HG02943 (cell line): ENCODE measurements at regions not wholly inside any gene's neighbourhood (a gene's known extent, or its start where the extent isn't known, plus 50 kb on each side); places are given as distances from the start of the nearest gene placed in this dataset.
A peak's percentile ranks its signal among the peaks of the same experiment; 100 is the strongest.

Experiments used
- ATAC-seq: cut with Tn5 transposase; IDR thresholded peaks from one replicate; pipeline ENCODE4 v1.9.1; 2021; ENCODE audit warnings: mild to moderate bottlenecking, low read depth, moderate library complexity; ENCODE audit not compliant: unreplicated experiment

- no peak for ATAC-seq
Observed at GRCh38 chr11:128331317-128331716, 256.0 kb downstream of the ETS1 start.

DNA sequence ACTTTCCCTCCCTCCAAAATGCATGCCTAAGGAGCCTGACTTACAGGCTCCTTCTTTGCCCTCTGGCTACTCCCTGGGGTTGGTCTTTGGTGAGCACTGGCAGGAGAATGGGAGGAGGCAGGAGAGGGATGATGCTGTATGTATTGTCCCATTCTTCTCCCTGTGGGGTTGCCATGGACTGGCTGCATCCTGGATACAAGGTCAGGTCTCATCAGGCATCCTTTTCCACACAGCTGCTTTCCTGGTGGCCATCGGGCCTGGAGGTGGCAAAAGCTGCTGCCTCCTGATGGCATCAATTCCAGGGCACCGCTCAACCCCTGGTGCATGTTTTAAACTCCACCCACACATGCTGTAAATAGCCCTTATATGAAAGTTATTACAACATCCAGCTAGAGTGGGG, 257.2 kb downstream of the ETS1 start:
- no peak for ATAC-seq

DNA sequence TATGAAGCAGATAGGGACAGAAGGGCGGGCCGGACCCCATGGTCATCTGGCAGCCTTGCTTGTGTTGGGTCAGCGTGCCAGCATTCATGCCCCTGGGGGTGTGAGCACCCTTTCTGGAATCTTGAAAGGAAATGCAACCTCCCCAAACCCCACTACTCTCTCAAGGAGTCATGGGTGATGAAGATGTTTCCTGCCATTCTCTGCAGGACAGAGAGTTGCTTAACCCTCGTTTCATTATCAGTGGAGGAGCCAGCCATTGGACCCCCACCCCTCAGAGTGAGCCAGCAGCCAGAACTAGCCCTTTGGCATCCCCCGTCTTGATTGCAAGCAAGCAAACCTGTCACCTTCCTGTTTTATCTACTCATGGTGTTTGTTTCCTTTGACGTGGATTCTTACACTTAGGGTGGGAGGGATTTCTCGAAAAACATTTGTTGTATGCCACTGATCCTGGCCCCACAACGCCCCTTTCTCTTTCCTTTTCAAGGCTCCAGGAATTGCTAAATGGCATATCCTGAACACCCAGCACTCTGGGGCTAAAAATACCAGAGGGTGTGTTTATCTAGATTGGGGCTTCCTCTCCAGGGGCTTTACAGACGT, 258.3 kb downstream of the ETS1 start:
- no peak for ATAC-seq

DNA sequence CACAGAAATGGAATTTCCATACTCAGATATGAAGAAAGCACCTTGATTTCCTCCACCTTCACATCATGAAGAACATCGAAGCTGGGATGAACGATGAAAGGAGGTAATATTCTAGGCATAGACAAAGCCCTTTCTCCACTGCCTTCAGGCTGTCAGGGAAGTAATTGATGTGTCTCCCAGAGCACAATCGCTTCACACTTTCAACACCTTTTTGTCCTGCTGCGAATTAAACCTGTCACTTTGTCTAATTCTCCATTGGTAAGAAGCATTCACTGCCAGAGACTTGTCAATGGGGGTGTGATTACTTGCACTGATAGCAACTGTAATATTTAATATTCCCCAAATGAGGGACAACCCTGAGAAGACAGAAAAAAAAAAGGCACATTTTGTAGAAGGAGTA, 260.1 kb downstream of the ETS1 start:
- ATAC-seq, result no peak

- no peak for ATAC-seq
Observed at GRCh38 chr11:128326791-128327190, 260.6 kb downstream of the ETS1 start.

GRCh38 chr11:128324531-128325141, 262.7 kb downstream of the ETS1 start:
- ATAC-seq, result no peak

GRCh38 chr11:128324051-128324481, 263.3 kb downstream of the ETS1 start:
- no peak for ATAC-seq

DNA sequence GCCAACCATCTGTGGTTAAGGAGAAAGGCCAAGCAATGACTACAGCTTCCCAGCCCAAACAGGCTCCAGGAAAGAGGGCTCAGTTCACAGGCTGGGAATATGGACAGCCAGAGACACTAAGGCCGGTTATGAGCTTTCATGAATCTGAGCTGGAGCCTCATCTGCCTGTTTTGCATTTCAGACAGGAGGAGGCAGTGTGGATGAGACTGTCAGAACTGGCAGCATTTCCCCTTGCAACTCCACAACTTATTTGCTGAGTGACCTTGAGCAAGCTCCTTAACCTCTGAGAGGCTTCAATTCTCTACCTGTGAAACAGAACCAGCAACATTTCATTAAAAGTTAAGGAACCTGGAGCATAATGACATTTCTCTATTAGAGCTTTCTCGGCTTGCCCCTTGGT, 264.0 kb downstream of the ETS1 start:
- peak; percentile 51 for ATAC-seq

DNA sequence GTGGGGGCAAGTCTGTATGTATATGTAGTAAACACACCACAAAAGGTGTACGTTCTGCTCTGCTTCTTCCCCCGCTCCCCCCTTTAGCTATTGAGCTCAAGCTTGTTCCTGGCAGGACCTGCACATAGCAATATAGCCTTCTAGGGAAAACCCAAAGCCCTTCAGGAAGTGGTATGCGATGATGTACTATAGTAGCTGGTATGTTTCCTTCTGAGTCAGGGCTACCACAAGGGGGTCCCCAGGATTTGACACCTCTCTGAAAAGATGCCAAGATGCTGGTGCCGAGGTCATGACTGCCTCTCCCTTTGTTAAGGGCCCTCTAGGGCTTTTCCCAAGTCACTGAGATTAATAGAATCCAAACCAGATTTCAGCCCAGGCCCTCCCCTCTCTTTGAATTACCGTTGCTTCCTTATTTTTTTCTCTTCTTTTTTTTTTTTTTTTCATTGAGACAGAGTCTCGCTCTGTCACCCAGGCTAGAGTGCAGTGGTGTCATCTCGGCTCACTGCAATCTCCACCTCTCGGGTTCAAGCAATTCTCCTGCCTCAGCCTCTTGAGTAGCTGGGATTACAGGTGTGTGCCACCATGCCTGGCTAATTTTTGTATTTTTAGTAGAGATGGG, 268.4 kb downstream of the ETS1 start:
- ATAC-seq, result peak; percentile 67

DNA sequence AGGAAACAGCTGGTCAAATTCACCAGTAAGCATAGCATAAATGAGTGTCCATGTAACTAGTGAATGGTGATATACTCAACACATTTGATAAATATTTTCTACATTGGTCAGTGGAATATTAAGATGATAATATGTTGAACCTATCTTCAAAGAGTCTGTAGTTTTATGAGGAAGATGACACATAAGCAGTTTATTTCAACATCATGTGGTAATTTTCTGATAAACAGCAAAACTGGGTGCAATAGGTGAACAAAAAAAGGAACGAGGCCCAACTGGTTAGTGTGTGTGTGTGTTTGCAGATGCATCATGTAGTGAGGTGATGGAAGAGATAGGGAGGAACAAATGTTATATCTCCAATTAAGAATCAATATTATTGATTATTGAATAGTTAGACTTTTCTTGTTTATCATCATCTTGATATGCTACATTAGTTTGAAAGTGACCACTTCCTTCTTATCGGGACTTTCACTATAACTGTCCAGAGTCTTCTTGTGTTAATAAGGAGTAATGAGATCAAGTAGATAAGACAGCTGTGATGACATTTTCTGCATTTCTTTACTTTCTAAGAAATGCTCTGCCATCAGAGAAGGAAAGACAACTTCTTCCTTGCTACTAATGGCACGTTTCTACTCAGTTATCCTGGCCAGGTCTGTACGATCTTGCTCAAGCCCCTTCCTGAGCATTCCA, 270.7 kb downstream of the ETS1 start:
- no peak for ATAC-seq

GRCh38 chr11:128315933-128316332, 271.4 kb downstream of the ETS1 start:
- ATAC-seq, result no peak

- ATAC-seq, result no peak
Observed at GRCh38 chr11:128313931-128314330, 273.4 kb downstream of the ETS1 start.

- ATAC-seq, result no peak
Observed at GRCh38 chr11:128311742-128312719, 275.3 kb downstream of the ETS1 start.

DNA sequence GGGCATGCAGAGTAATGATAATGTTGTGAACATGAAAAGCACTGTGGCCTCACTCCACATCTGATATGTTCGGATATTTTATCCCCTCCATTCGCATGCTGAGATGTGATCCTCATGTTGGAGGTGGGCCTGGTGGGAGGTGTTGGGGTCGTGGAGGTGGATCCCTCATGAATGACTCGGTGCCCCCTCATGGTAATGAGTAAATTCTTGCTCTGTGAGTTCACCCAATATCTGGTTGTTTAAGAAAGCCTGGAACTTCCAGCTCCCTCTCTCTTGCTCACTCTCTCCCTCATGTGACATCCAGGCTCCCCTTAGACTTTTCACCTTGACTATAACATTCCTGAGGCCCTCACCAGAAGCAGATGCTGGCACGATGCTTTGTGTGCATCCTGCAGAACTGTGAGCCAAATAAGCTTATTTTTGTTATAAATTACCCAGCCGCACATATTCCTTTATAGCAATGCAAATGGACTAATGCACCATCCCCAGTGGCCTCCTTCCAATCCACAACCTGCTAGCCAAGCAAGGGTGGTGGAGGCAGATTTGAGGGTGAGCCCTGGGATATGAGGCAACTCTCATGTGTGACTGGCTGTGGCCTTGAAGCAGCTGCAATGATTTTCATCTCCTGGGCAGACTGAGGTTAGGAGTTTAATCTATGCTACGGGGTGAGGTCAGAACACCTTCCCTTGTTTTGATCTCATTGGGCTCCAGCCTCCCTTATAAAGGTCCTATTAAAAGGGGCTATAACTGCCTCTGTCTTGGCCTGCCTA, 276.5 kb downstream of the ETS1 start:
- ATAC-seq, result no peak

DNA sequence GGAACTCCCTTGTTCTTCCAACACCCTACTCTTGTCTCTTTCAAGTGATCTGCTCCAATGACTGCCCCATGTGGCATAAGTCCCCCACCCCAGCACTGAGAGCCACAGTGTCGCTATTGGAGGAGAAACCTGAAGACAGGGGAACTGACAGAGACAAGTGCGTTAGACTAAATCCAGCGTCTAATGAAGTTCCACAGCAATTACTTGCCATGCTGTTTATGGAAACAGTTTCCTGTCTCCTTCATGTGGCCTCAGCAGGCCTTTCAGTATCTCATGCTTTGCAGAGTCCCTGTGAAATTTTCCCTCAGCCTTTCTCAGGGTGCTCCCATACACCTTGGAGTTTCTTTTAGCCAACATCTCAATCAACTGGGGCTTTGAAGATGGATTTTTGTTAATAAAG, 277.4 kb downstream of the ETS1 start:
- no peak for ATAC-seq

DNA sequence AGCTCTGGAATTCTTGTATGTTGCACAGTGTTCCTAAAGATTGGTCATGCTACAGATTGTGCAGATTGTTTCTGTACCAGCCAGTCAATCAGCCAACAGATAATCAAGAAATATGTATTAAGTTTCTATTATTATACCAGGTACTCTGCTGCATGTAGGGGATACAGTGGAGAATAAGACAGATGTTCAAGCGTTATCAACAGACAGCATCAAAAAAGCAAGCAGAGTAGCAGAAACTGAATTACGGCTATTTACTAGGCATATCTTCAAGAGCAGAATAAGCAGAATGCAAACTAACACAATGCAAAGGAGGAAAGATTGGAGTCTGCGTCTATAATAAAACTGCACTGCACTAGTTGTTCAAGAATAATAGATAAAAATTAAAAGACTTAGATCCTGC, 278.6 kb downstream of the ETS1 start:
- ATAC-seq, result no peak

- no peak for ATAC-seq
Observed at GRCh38 chr11:128305588-128305987, 281.8 kb downstream of the ETS1 start.

- ATAC-seq, result no peak
Observed at GRCh38 chr11:128304666-128305485, 282.5 kb downstream of the ETS1 start.

DNA sequence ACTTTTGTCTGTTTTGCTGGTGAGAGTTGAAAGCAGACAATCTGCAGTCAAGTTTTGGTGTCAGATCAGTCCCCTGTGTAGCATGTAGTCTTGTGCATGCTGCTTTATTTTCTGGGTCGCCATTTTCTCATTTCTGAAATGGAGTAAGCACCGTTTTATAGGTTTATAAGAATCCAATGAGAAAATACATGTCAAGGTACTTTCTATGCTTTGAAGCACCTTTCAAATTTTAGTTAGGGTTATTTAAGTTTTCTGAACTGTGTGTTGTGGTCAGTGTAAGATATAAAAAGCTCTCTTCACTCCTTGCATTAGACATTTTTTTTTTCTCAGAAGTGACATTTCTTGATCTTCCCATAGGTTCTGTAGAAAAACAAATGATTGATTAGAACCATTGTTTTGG, 283.2 kb downstream of the ETS1 start:
- ATAC-seq, result no peak
